CD4-positive, alpha-beta T cell (primary cell): ENCODE measurements at regions not wholly inside any gene's neighbourhood (a gene's known extent, or its start where the extent isn't known, plus 50 kb on each side); places are given as distances from the start of the nearest gene placed in this dataset.

Experiments used
- ATAC-seq: fragments of 200-7000 bp; cut with Tn5 transposase; one replicate; pipeline ENCODE4 v1.10.0; 2022; ENCODE audit warnings: mild to moderate bottlenecking; ENCODE audit not compliant: poor library complexity
- CTCF ChIA-PET: fragments of 350-600 bp; sonication (Branson Sonifier 250); formaldehyde crosslinking; loops from one replicate; lab custom pipeline; 2021; ENCODE audit warnings: antibody characterized with exemption, inconsistent platforms; lab: Charles Lee
- POLR2A ChIA-PET: fragments of 350-600 bp; sonication (Branson Sonifier 250); formaldehyde crosslinking; loops from one replicate; lab custom pipeline; 2021; ENCODE audit warnings: antibody characterized with exemption, inconsistent platforms; lab: Charles Lee
- DNase-seq, 14 experiments: peaks; one replicate each; pipeline ENCODE4 v3.0.0-alpha.2; 2013 to 2020; ENCODE audit warnings: mixed read lengths in 2 of 14
- H3K27ac ChIP-seq, 2 donors: one replicate each; pipeline versions ENCODE4 v1.5.1 to v1.7.0; 2013; ENCODE audit warnings: low read length in 2 of 2, low read depth in 1 of 2, mild to moderate bottlenecking in 1 of 2
- H3K27me3 ChIP-seq, 2 experiments: 1 replicate in 1 of 2; 2 replicates in 1 of 2; pipeline versions ENCODE4 v1.6.1 to v1.7.0; 2013; ENCODE audit warnings: low read length in 2 of 2, control low read depth in 1 of 2, mild to moderate bottlenecking in 1 of 2, moderate library complexity in 1 of 2; ENCODE audit not compliant: insufficient read depth in 2 of 2, control insufficient read depth in 1 of 2
- H3K36me3 ChIP-seq: one replicate; pipeline ENCODE4 v1.6.1; 2013; ENCODE audit warnings: low read length, control low read depth; ENCODE audit not compliant: insufficient read depth
- H3K4me1 ChIP-seq: one replicate; pipeline ENCODE4 v1.6.1; 2013; ENCODE audit warnings: low read length, control low read depth; ENCODE audit not compliant: insufficient read depth
- H3K4me3 ChIP-seq: one replicate; pipeline ENCODE4 v1.5.1; 2013; ENCODE audit warnings: mild to moderate bottlenecking, low read length, moderate library complexity
- H3K9me3 ChIP-seq, 2 experiments: 1 replicate in 1 of 2; 2 replicates in 1 of 2; pipeline versions ENCODE4 v1.6.1 to v1.7.0; 2013; ENCODE audit warnings: low read length in 2 of 2, mild to moderate bottlenecking in 2 of 2, control low read depth in 1 of 2, moderate library complexity in 1 of 2; ENCODE audit not compliant: control insufficient read depth in 1 of 2, insufficient read depth in 1 of 2
- H3K27ac Mint-ChIP-seq: one replicate; pipeline ENCODE4 v1.8.0; 2020; ENCODE audit warnings: mixed read lengths
- H3K27me3 Mint-ChIP-seq: one replicate; pipeline ENCODE4 v1.8.0; 2021; ENCODE audit warnings: mixed read lengths
- H3K36me3 Mint-ChIP-seq: one replicate; pipeline ENCODE4 v1.8.0; 2021; ENCODE audit warnings: low read depth, mixed read lengths
- H3K4me1 Mint-ChIP-seq: one replicate; pipeline ENCODE4 v1.8.0; 2021; ENCODE audit warnings: low read depth, mixed read lengths
- H3K4me3 Mint-ChIP-seq: one replicate; pipeline ENCODE4 v1.8.0; 2020; ENCODE audit warnings: mild to moderate bottlenecking, mixed read lengths
- H3K9me3 Mint-ChIP-seq: one replicate; pipeline ENCODE4 v1.8.0; 2020; ENCODE audit warnings: mixed read lengths
- intact Hi-C, 2 experiments: fragments of 100-400 bp; cut with DNase I in 1 of 2; cut with micrococcal nuclease in 1 of 2; formaldehyde crosslinking; loops; one replicate each; pipeline versions ENCODE4 v1.15.1 to v1.9.0; 2023 to 2025; cut with DNase I, micrococcal nuclease
- TF ChIP-seq, protein P1 (sequence below): fragments of 200-600 bp; IDR thresholded peaks from one replicate; pipeline ENCODE4 v1.8.0; 2022; ENCODE audit warnings: antibody characterized with exemption, mild to moderate bottlenecking

DNA sequence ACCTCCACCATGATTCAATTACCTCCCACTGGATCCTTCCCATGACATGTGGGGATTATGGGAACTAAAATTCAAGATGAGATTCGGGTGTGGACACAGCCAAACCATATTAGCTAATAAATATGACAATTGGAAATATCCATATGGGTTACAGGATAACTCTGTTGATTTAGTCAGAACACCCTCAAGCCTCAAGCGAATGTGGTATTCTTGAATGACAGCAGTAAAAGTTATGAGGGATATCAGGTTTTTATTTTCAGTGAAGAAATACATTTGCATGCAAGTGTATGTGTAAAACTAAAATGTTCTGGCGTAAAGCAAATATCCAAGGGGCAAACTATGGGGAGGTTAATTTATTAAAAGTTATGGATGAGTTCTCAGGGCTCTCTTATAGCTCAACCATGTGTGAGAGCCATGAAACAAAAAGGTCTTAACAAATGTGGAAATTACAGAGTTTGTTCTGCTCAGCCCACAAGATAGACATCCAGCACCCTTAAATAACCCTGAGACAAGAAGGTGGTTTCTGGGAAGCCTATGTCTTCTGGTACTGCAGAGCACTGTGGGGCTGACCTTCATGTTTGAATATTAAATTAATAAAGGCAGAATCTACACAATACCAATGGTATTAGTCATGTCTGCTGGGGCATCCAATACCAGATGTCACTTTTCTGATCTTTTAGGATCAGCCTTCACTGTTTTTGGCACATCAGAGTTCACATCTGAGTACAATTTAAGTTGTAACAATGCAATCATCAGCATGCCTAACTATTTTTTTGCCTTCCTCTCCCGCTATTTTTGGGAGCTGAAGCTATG, 370.5 kb upstream of the RSPO3 start:
- Mint-ChIP-seq H3K27ac (no peak overlapping the region), H3K27me3 (no peaks in the 10 kb centered on the region), H3K4me1 (no peaks in the 10 kb centered on the region), H3K4me3 (no peak overlapping the region), H3K9me3 (peaks cover 8% of the 10 kb centered on the region), H3K36me3 (no peaks in the 10 kb centered on the region)
- Histone ChIP-seq H3K4me3 (no peak overlapping the region), H3K27me3 (no peaks in the 10 kb centered on the region), H3K9me3 (peaks cover 0 to 9% of the 10 kb centered on the region in 2 experiments), H3K4me1 (no peaks in the 10 kb centered on the region), H3K36me3 (no peaks in the 10 kb centered on the region), H3K27ac (no peak overlapping the region)
- ChIA-PET CTCF (no interaction called here), POLR2A (interaction anchor here (0.6 kb wide), 1 partner anchor 212 kb away, joined by 3 read pairs; no protein-coding TSS in a partner anchor)
- TF ChIP-seq, protein P1, sequence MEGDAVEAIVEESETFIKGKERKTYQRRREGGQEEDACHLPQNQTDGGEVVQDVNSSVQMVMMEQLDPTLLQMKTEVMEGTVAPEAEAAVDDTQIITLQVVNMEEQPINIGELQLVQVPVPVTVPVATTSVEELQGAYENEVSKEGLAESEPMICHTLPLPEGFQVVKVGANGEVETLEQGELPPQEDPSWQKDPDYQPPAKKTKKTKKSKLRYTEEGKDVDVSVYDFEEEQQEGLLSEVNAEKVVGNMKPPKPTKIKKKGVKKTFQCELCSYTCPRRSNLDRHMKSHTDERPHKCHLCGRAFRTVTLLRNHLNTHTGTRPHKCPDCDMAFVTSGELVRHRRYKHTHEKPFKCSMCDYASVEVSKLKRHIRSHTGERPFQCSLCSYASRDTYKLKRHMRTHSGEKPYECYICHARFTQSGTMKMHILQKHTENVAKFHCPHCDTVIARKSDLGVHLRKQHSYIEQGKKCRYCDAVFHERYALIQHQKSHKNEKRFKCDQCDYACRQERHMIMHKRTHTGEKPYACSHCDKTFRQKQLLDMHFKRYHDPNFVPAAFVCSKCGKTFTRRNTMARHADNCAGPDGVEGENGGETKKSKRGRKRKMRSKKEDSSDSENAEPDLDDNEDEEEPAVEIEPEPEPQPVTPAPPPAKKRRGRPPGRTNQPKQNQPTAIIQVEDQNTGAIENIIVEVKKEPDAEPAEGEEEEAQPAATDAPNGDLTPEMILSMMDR = no peak
- DNase-seq (no peak), ATAC-seq (no peak)
- intact Hi-C loops = no loop called here

DNA sequence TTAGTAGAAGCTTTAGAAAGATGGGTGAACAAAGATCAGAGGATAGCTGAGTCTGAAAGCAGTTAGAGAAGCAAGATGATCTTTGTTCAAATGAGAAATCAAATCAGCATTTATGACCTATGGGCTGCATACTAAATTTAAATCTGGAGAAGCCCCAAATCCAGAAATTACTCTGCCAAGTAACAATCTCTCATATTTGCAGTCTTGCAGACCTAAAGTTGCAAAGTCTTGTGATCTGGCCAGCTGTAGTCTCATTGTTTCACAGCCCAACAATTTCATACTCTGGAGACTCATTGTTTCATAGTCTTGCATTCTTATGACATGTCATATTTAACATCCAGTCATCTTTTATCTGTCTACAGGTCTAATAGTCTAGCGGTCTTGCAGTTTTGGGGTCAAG, 364.9 kb upstream of the RSPO3 start:
- intact Hi-C loops = no loop called here
- CTCF ChIA-PET = no interaction called here
- Histone ChIP-seq H3K4me1 (no peaks in the 10 kb centered on the region), H3K4me3 (no peak overlapping the region), H3K36me3 (no peaks in the 10 kb centered on the region), H3K27me3 (no peaks in the 10 kb centered on the region), H3K9me3 (no peaks in the 10 kb centered on the region), H3K27ac (no peak overlapping the region)
- H3K27ac Mint-ChIP-seq = no peak overlapping the region
- H3K4me1 Mint-ChIP-seq = no peaks in the 10 kb centered on the region
- no peaks in the 10 kb centered on the region for H3K36me3 Mint-ChIP-seq
- DNase-seq (no peak), ATAC-seq (no peak)
- peaks cover 13% of the 10 kb centered on the region for H3K9me3 Mint-ChIP-seq
- no peaks in the 10 kb centered on the region for H3K27me3 Mint-ChIP-seq
- no peak overlapping the region for H3K4me3 Mint-ChIP-seq
- POLR2A ChIA-PET = no interaction called here
- TF ChIP-seq, protein P1 = no peak

DNA sequence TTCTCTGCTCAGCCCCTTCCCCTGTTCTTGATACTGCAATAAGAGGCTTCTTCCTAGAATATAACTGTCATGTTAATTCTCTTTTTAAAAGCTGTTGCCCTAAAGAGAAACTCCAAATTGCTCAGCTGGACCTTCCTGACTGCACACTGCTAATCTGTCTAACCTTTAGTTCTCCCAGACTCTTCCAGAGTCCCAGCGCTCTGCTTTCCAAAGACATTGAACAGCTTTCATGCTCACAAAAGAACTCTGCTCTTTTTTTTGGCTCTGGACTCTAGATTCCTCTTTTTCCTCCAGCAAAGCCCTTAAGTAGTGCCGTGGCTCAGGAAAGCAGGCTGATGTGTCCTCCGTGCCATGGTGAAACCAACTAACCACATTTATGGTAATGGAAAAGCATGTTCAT, 356.6 kb upstream of the RSPO3 start:
- H3K4me3 Mint-ChIP-seq = no peak overlapping the region
- no peak for DNase-seq
- no peaks in the 10 kb centered on the region for H3K4me1 Mint-ChIP-seq
- no peak for ATAC-seq
- Histone ChIP-seq H3K4me1 (no peaks in the 10 kb centered on the region), H3K27ac (no peak overlapping the region), H3K27me3 (no peaks in the 10 kb centered on the region), H3K4me3 (no peak overlapping the region), H3K9me3 (no peaks in the 10 kb centered on the region), H3K36me3 (no peaks in the 10 kb centered on the region)
- no peak overlapping the region for H3K27ac Mint-ChIP-seq
- intact Hi-C loops = no loop called here
- no peaks in the 10 kb centered on the region for H3K36me3 Mint-ChIP-seq
- peaks cover 8% of the 10 kb centered on the region for H3K9me3 Mint-ChIP-seq
- ChIA-PET POLR2A (no interaction called here), CTCF (no interaction called here)
- no peaks in the 10 kb centered on the region for H3K27me3 Mint-ChIP-seq
- TF ChIP-seq, protein P1 = no peak
